Adrenal gland (tissue), 5 donors: ENCODE measurements at regions not wholly inside any gene's neighbourhood (a gene's known extent, or its start where the extent isn't known, plus 50 kb on each side); places are given as distances from the start of the nearest gene placed in this dataset.

Experiments
- CTCF ChIP-seq, 6 experiments: fragments of 450-650 bp in 4 of 6; fragments of 200-600 bp in 2 of 6; sonication (generic) in 1 of 6; IDR thresholded peaks; 1 replicate in 5 of 6; 2 replicates in 1 of 6; pipeline versions ENCODE4 v1.5.1 to v1.8.0; 2016 to 2021; ENCODE audit warnings: antibody characterized with exemption in 6 of 6, mild to moderate bottlenecking in 2 of 6, moderate library complexity in 1 of 6
- POLR2A ChIP-seq, 2 donors: fragments of 450-650 bp; IDR thresholded peaks; one replicate each; pipeline ENCODE4 v1.6.1; 2017; ENCODE audit warnings: antibody characterized with exemption in 2 of 2, mild to moderate bottlenecking in 2 of 2, moderate library complexity in 1 of 2
- donor health status: DM: no; HTN: no; CAD: no.

DNA sequence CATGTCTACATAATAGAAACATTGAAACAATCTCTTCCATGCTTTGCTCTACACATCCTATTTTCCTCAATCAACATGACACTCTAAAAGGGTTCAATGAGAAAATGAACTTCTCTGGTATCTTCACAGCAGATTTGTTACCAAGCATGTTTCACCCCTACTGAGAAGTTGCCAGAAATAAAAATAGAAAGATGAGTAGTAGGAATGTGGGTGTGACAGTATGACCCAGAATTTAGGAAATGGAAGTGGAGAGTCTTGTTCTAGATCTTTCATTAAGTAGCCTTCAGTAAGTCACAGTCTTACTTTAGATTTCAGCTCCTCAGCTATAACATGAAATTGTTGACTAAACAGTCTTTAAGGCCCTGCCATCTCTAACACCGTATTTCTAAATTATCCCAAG is 581.8 kb downstream of the EFNA5 start:
- TF ChIP-seq CTCF (IDR thresholded peaks at IDR 0.05) (no peak), POLR2A (IDR thresholded peaks at IDR 0.05) (no peak)
